ENCODE measurements at regions not wholly inside any gene's neighbourhood (a gene's known extent, or its start where the extent isn't known, plus 50 kb on each side); places are given as distances from the start of the nearest gene placed in this dataset.
A peak's percentile ranks its signal among the peaks of the same experiment; 100 is the strongest.

DNA sequence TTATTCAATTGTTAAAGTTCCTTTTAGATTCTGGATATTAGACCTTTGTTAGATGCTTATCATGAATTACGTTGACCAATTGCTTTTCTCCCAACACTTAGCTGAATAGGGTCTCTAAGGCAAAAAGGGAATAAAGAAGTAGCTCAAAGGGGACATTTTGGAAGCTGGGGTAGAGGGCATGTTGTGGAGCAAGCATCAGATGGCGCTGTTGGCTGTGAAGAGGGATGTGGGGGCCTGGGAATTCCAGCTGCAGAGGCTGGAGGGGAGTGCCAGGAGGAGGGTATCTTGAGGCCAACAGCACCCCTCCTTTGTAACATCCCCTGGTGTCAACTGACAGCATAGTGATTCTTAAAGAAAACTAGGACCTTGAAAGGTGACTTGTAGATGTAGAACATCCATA lies 198.2 kb downstream of the ADCYAP1 start:
- no peak overlapping the region for H3K4me3 ChIP-seq (ENCODE audit: control insufficient read depth in 1 of 7, extremely low read depth in 1 of 7, insufficient read depth in 4 of 7, low read depth in 2 of 7, low read length in 6 of 7)
- no peaks in the 10 kb centered on the region for H3K27me3 ChIP-seq (replicated peaks in 2 of 5; ENCODE audit: control insufficient read depth in 4 of 5, insufficient read depth in 5 of 5, low read length in 4 of 5)
- no peaks in the 10 kb centered on the region for H3K36me3 ChIP-seq (ENCODE audit: control insufficient read depth in 4 of 4, insufficient read depth in 4 of 4, low read length in 3 of 4)
- DNase-seq: no peak
- no peak overlapping the region for H3K27ac ChIP-seq (ENCODE audit: insufficient read depth in 1 of 2, low read depth in 1 of 2, low read length in 2 of 2, poor library complexity in 1 of 2, severe bottlenecking in 2 of 2)
- ChIA-PET POLR2A (no interaction called here), CTCF (interaction anchor here (0.9 kb wide), 1 partner anchor 11 kb away, joined by 3 read pairs; no protein-coding TSS in a partner anchor)
- peaks cover 0 to 3% (median 0%) of the 10 kb centered on the region in 5 experiments for H3K9me3 ChIP-seq (ENCODE audit: control extremely low read depth in 1 of 5, control insufficient read depth in 4 of 5, insufficient read depth in 2 of 5, low read depth in 1 of 5, low read length in 4 of 5)
- no peaks in the 10 kb centered on the region for H3K4me1 ChIP-seq (ENCODE audit: control extremely low read depth in 1 of 4, control insufficient read depth in 4 of 4, insufficient read depth in 4 of 4, low read length in 3 of 4)
- whole genome bisulfite sequencing (ENCODE audit: insufficient coverage): 100% methylated on average over 2 of the region's 2 CpGs

DNA sequence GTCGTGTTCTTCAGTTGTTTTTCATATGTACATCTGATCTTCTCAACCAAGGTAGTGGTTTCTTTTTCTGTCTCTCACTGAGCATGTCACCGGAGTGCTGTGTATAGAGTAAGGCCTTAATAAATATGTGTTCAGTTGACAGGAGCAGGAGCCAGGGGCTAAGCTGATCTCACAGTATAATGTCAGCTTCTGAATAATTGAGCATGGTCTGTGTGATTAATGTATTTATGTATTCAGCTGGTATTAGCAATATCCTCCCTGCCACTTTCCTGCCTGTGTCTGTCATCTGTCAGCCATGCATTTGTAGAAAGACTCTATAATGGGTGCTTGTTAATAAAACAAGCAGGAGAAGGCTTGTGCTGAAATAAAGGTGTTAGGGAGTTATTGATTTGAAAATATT lies 198.9 kb downstream of the ADCYAP1 start:
- POLR2A ChIA-PET: no interaction called here
- 69% methylated on average over 2 of the region's 2 CpGs for WGBS (ENCODE audit: insufficient coverage)
- H3K36me3 ChIP-seq (ENCODE audit: control insufficient read depth in 4 of 4, insufficient read depth in 4 of 4, low read length in 3 of 4): no peaks in the 10 kb centered on the region
- H3K4me3 ChIP-seq (ENCODE audit: control insufficient read depth in 1 of 7, extremely low read depth in 1 of 7, insufficient read depth in 4 of 7, low read depth in 2 of 7, low read length in 6 of 7): no peak overlapping the region
- H3K27me3 ChIP-seq (replicated peaks in 2 of 5; ENCODE audit: control insufficient read depth in 4 of 5, insufficient read depth in 5 of 5, low read length in 4 of 5): no peaks in the 10 kb centered on the region
- DNase-seq: no peak
- H3K9me3 ChIP-seq (ENCODE audit: control extremely low read depth in 1 of 5, control insufficient read depth in 4 of 5, insufficient read depth in 2 of 5, low read depth in 1 of 5, low read length in 4 of 5): peaks cover 0 to 3% (median 0%) of the 10 kb centered on the region in 5 experiments
- no peak overlapping the region for H3K27ac ChIP-seq (ENCODE audit: insufficient read depth in 1 of 2, low read depth in 1 of 2, low read length in 2 of 2, poor library complexity in 1 of 2, severe bottlenecking in 2 of 2)
- no peaks in the 10 kb centered on the region for H3K4me1 ChIP-seq (ENCODE audit: control extremely low read depth in 1 of 4, control insufficient read depth in 4 of 4, insufficient read depth in 4 of 4, low read length in 3 of 4)
- CTCF ChIA-PET: interaction anchor here (0.7 kb wide), 1 partner anchor 561 kb away, joined by 3 read pairs; no protein-coding TSS in a partner anchor

DNA sequence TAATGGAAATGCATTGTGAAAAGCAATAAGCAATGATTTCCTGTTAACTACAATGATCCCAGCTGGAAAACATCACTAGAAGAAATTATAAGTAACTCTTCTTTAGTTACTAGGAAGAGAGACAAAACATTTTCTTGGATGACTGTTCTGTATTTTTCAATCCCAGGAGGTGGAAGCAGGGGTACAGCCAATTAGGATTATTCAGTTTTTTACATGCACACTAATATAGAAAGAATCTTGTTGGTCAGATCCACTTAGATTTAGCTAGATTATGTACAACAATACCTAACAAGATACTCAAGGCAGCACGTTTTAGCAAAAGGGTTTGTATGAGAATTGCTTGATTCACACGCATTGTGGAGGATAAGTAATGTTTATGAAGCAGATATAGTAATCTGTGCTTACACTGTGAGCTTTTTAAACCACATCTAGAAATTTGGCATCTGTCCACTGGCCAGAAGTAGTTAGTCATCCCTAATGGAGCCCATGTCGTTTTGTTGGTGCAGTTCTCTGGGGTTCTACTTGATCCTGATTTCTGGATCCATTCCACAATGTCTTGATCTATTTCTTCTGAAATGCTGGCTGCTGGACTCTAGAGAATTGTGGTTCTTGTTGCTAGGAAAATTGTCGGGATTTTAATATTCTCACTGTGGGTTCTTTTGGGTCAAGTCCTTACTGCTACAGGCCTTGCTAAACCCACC lies 199.7 kb downstream of the ADCYAP1 start:
- no peaks in the 10 kb centered on the region for H3K36me3 ChIP-seq (ENCODE audit: control insufficient read depth in 4 of 4, insufficient read depth in 4 of 4, low read length in 3 of 4)
- H3K9me3 ChIP-seq (ENCODE audit: control extremely low read depth in 1 of 5, control insufficient read depth in 4 of 5, insufficient read depth in 2 of 5, low read depth in 1 of 5, low read length in 4 of 5): peaks cover 0 to 3% (median 0%) of the 10 kb centered on the region in 5 experiments
- DNase-seq: peak in 2 of 3 donors; percentile 0 to 4
- H3K4me3 ChIP-seq (ENCODE audit: control insufficient read depth in 1 of 7, extremely low read depth in 1 of 7, insufficient read depth in 4 of 7, low read depth in 2 of 7, low read length in 6 of 7): no peak overlapping the region
- WGBS (ENCODE audit: insufficient coverage): 80% methylated on average over 1 of the region's 4 CpGs
- no peaks in the 10 kb centered on the region for H3K4me1 ChIP-seq (ENCODE audit: control extremely low read depth in 1 of 4, control insufficient read depth in 4 of 4, insufficient read depth in 4 of 4, low read length in 3 of 4)
- H3K27me3 ChIP-seq (replicated peaks in 2 of 5; ENCODE audit: control insufficient read depth in 4 of 5, insufficient read depth in 5 of 5, low read length in 4 of 5): no peaks in the 10 kb centered on the region
- ChIA-PET POLR2A (no interaction called here), CTCF (interaction anchor here (0.7 kb wide), 1 partner anchor 560 kb away, joined by 3 read pairs; no protein-coding TSS in a partner anchor)
- no peak overlapping the region for H3K27ac ChIP-seq (ENCODE audit: insufficient read depth in 1 of 2, low read depth in 1 of 2, low read length in 2 of 2, poor library complexity in 1 of 2, severe bottlenecking in 2 of 2)

DNA sequence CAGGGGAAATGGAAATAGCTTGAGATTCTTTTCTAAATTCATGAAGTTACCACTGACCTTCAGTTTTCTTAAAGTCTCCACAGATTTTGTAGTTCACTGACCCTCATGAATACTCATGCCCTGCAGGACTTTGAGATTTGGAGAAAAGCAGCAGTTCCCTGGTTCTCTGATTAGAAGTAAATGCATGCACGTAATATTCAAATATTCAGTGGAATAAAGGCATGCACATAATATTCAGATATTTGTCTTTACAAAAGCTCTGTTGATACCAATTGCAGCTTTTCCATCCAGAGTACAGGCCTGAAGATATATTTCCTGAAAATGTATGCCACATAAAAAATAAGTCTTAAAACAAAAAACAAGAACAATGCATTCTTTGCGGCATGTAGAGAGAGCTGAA lies 219.8 kb downstream of the ADCYAP1 start:
- no peaks in the 10 kb centered on the region for H3K27me3 ChIP-seq (replicated peaks in 2 of 5; ENCODE audit: control insufficient read depth in 4 of 5, insufficient read depth in 5 of 5, low read length in 4 of 5)
- H3K9me3 ChIP-seq (ENCODE audit: control extremely low read depth in 1 of 5, control insufficient read depth in 4 of 5, insufficient read depth in 2 of 5, low read depth in 1 of 5, low read length in 4 of 5): no peaks in the 10 kb centered on the region
- ChIA-PET CTCF (no interaction called here), POLR2A (no interaction called here)
- H3K27ac ChIP-seq (ENCODE audit: insufficient read depth in 1 of 2, low read depth in 1 of 2, low read length in 2 of 2, poor library complexity in 1 of 2, severe bottlenecking in 2 of 2): no peak overlapping the region
- no peak for DNase-seq
- no peaks in the 10 kb centered on the region for H3K36me3 ChIP-seq (ENCODE audit: control insufficient read depth in 4 of 4, insufficient read depth in 4 of 4, low read length in 3 of 4)
- WGBS (ENCODE audit: insufficient coverage): 100% methylated on average over 1 of the region's 2 CpGs
- H3K4me1 ChIP-seq (ENCODE audit: control extremely low read depth in 1 of 4, control insufficient read depth in 4 of 4, insufficient read depth in 4 of 4, low read length in 3 of 4): no peaks in the 10 kb centered on the region
- H3K4me3 ChIP-seq (ENCODE audit: control insufficient read depth in 1 of 7, extremely low read depth in 1 of 7, insufficient read depth in 4 of 7, low read depth in 2 of 7, low read length in 6 of 7): no peak overlapping the region

DNA sequence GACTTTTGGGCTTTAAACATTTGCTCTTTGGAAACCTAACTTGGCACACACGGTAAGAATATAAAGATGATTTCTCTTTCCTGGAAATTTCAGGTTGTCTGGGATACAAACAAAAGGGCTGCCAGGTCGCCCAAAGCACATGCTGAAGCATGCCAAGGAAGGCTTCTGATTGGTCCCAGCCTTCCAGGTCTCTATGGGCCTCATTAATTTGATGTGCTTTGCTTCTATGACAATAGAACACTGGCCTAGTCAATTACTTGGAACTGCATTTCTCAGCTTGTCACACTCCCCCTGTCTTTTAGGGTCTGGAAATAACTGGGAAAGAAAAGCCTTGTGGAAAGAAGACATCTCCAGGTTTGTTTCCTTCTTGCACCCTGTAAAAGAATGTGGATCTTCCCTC lies 228.9 kb downstream of the ADCYAP1 start:
- peaks cover 0 to 2% (median 0%) of the 10 kb centered on the region in 5 experiments for H3K9me3 ChIP-seq (ENCODE audit: control extremely low read depth in 1 of 5, control insufficient read depth in 4 of 5, insufficient read depth in 2 of 5, low read depth in 1 of 5, low read length in 4 of 5)
- H3K27ac ChIP-seq (ENCODE audit: insufficient read depth in 1 of 2, low read depth in 1 of 2, low read length in 2 of 2, poor library complexity in 1 of 2, severe bottlenecking in 2 of 2): no peak overlapping the region
- H3K4me1 ChIP-seq (ENCODE audit: control extremely low read depth in 1 of 4, control insufficient read depth in 4 of 4, insufficient read depth in 4 of 4, low read length in 3 of 4): no peaks in the 10 kb centered on the region
- no peaks in the 10 kb centered on the region for H3K36me3 ChIP-seq (ENCODE audit: control insufficient read depth in 4 of 4, insufficient read depth in 4 of 4, low read length in 3 of 4)
- ChIA-PET POLR2A (no interaction called here), CTCF (no interaction called here)
- DNase-seq: no peak
- no peaks in the 10 kb centered on the region for H3K27me3 ChIP-seq (replicated peaks in 2 of 5; ENCODE audit: control insufficient read depth in 4 of 5, insufficient read depth in 5 of 5, low read length in 4 of 5)
- no peak overlapping the region for H3K4me3 ChIP-seq (ENCODE audit: control insufficient read depth in 1 of 7, extremely low read depth in 1 of 7, insufficient read depth in 4 of 7, low read depth in 2 of 7, low read length in 6 of 7)
- 81% methylated on average over 2 of the region's 2 CpGs for WGBS (ENCODE audit: insufficient coverage)

DNA sequence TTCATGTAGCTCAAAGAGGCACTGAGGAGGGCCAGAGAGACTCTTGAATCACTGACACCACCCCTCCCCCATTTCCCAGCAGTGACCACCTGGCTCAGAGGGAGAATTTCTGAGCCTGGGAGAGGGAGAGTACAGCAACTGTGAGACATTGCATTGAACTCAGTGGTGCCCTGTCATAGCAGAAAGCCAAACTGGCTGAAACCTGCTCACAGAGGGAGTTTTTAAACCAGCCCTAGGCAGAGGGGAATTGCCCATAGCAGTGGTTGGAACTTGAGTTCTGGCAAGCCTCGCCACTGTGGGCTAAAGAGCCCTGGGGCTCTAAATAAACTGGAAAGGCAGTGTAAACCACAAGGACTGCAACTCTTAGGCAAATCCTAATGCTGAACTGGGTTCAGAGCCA lies 243.1 kb downstream of the ADCYAP1 start:
- H3K36me3 ChIP-seq (ENCODE audit: control insufficient read depth in 4 of 4, insufficient read depth in 4 of 4, low read length in 3 of 4): no peaks in the 10 kb centered on the region
- H3K4me1 ChIP-seq (ENCODE audit: control extremely low read depth in 1 of 4, control insufficient read depth in 4 of 4, insufficient read depth in 4 of 4, low read length in 3 of 4): no peaks in the 10 kb centered on the region
- no peak overlapping the region for H3K27ac ChIP-seq (ENCODE audit: insufficient read depth in 1 of 2, low read depth in 1 of 2, low read length in 2 of 2, poor library complexity in 1 of 2, severe bottlenecking in 2 of 2)
- 92% methylated on average over 1 of the region's 1 CpG for WGBS (ENCODE audit: insufficient coverage)
- ChIA-PET POLR2A (no interaction called here), CTCF (no interaction called here)
- H3K9me3 ChIP-seq (ENCODE audit: control extremely low read depth in 1 of 5, control insufficient read depth in 4 of 5, insufficient read depth in 2 of 5, low read depth in 1 of 5, low read length in 4 of 5): peaks cover 0 to 7% (median 2%) of the 10 kb centered on the region in 5 experiments
- no peaks in the 10 kb centered on the region for H3K27me3 ChIP-seq (replicated peaks in 2 of 5; ENCODE audit: control insufficient read depth in 4 of 5, insufficient read depth in 5 of 5, low read length in 4 of 5)
- DNase-seq: no peak
- H3K4me3 ChIP-seq (ENCODE audit: control insufficient read depth in 1 of 7, extremely low read depth in 1 of 7, insufficient read depth in 4 of 7, low read depth in 2 of 7, low read length in 6 of 7): no peak overlapping the region

DNA sequence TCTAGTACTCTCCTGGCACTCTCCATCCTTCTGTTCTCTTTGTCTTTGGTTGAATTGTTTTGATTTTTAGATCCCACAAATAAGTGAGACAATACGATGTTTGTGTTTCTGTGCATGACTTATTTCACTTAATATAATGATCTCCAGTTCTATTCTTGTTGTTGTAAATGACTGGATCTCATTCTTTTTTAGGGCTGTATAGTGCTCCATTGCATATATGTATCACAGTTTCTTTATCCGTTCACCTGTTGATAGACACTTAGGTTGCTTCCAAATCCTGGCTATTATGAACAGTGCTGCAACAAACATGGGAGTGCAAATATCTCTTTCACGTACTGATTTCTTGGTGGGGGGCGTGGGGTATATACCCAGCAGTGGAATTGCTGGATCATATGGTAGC lies 245.0 kb downstream of the ADCYAP1 start:
- H3K27ac ChIP-seq (ENCODE audit: insufficient read depth in 1 of 2, low read depth in 1 of 2, low read length in 2 of 2, poor library complexity in 1 of 2, severe bottlenecking in 2 of 2): no peak overlapping the region
- no peak for DNase-seq
- H3K9me3 ChIP-seq (ENCODE audit: control extremely low read depth in 1 of 5, control insufficient read depth in 4 of 5, insufficient read depth in 2 of 5, low read depth in 1 of 5, low read length in 4 of 5): peaks cover 0 to under 1% (median 0%) of the 10 kb centered on the region in 5 experiments
- H3K36me3 ChIP-seq (ENCODE audit: control insufficient read depth in 4 of 4, insufficient read depth in 4 of 4, low read length in 3 of 4): no peaks in the 10 kb centered on the region
- H3K4me1 ChIP-seq (ENCODE audit: control extremely low read depth in 1 of 4, control insufficient read depth in 4 of 4, insufficient read depth in 4 of 4, low read length in 3 of 4): no peaks in the 10 kb centered on the region
- CTCF ChIA-PET: no interaction called here
- POLR2A ChIA-PET: no interaction called here
- H3K27me3 ChIP-seq (replicated peaks in 2 of 5; ENCODE audit: control insufficient read depth in 4 of 5, insufficient read depth in 5 of 5, low read length in 4 of 5): no peaks in the 10 kb centered on the region
- no peak overlapping the region for H3K4me3 ChIP-seq (ENCODE audit: control insufficient read depth in 1 of 7, extremely low read depth in 1 of 7, insufficient read depth in 4 of 7, low read depth in 2 of 7, low read length in 6 of 7)
- 100% methylated on average over 3 of the region's 4 CpGs for WGBS (ENCODE audit: insufficient coverage)
